NCI-H82 treated with DMSO at 0.1 percent for 48 hours (cell line): ENCODE measurements at regions not wholly inside any gene's neighbourhood (a gene's known extent, or its start where the extent isn't known, plus 50 kb on each side); places are given as distances from the start of the nearest gene placed in this dataset.

Experiments used
- DNase-seq: peaks from one replicate; lab custom pipeline; 2025; ENCODE audit not compliant: unreplicated experiment; lab: John Stamatoyannopoulos, UW

DNA sequence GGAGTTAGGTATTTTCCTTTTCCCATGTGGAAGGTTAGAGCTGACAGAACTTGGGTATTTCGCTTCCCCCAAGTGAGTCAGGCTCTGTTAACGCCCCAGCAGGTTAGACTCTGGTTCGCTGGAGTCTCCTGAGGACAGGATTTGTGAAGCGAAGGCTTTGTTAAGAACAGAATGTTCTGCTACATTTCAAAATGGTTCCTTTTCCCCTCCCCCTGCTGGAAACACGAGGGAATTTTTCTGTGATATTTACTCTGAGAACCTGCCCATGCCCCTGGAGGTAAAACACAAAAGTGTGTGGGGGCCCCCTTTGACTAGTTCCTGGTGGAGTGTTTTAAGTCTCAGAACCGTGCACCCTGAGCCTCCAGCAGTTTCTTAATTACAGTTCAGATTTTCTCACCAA is 731.4 kb upstream of the CITED2 start:
- DNase-seq, result no peak

DNA sequence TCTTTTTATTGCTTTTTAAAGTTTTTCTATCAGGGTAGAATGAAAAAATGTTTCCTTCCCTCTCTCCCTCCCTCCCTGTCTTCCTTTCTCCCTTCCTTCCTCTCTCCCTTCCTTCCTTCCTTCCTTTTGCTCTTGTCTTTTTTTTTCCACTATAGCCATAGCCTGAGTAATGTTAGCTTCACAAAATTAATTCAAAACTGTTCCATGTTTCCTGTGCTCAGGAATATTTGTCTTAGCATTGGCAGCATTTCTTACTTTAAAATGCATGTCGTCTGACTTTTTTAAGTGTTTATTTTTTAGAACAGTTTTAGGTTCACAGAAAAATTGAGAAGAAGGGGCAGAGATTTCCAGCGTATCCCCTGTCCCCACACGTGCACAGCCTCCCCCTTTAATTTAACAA is 730.8 kb upstream of the CITED2 start:
- DNase-seq, result no peak

DNA sequence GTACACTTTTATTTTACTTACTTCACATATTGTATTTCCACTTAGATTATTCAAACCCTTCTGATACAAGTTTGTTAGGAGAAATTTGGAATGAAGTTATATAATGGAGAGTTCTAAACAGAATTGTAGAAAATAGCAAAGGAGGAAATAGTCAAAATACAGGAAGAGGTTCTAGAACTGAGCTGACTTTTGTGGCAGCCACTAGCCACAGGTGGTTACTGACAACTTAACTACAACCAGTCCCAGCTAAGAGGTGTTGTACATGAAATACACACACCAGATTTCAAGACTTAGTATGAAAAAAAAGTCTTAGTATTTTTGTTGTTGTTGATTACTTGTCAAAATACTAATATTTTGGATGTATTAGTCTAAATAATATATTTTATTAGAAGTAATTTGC is 727.4 kb upstream of the CITED2 start:
- DNase-seq, result no peak

DNA sequence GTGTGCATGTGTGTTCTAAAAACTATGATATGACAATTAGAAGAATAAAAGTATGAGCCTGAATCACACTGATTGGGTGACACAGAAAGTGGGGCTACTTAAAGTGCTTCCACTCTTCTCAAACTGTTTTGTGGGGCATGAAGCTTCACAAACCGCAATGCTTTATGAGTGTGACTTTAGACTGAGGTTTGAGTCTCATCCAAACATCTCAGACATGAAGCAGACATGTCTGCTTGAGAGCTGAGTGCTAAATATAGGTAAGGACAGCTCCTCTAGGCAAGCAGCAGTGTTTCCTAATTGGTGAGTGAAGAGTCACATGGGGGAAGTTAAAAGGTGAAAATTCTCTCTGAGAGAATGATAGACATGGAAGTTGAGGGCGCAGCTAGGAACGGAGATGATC is 726.9 kb upstream of the CITED2 start:
- no peak for DNase-seq

DNA sequence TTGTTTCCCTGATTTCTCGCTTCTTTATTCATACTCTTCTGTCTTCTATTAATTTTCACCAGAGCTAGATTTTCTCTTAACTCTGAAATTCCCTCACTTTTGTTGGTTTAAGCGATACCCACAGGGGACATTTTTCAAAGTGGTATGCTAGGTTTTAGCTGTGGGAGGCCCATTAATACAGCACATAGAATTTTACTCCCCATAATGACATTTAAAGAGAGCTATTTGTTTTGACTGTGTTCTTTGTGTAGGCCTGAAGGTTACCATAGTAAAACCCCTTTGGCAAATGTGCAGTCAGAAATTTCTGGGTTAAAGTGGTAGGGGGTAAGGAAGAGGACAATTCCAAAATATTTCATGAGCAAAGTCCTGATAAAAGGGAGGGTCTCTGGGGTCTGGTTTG is 721.1 kb upstream of the CITED2 start:
- DNase-seq, result no peak

DNA sequence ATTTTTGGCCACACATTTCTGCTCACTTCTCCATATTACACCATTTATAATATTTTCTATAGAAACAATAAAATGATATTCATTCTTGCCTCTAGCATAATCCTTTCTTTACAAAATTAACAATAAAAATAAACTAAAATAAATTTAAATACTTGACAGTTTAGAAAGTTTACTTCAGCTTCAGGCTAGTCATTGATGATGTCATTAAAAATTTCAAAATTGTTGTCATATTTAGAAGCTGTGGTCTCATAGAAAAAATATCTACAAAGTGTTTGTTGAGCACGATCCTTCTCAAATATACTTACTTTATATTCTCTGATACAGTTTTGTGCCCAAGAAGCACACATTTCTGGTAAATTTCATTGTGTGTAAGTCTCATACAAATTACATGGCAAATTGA is 717.4 kb upstream of the CITED2 start:
- DNase-seq, result no peak

DNA sequence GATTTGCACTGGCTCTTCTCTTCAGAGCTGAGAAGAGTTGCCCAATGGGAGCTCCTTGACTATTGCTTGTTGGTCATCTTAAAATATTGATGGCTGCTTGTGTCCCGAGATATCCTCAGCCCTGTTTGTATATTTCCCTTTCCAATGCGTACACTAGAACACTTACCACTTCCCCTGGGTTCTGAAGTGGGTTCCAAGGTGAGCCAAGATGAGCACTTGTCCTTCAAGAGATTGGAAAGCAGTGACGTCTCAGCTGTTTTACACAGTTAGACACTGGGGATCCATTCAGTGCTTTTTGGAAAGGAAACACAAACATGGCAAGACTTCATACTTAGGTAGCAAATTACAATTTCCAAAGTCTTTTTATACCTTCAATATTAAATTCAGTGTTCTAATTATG is 716.4 kb upstream of the CITED2 start:
- no peak for DNase-seq

DNA sequence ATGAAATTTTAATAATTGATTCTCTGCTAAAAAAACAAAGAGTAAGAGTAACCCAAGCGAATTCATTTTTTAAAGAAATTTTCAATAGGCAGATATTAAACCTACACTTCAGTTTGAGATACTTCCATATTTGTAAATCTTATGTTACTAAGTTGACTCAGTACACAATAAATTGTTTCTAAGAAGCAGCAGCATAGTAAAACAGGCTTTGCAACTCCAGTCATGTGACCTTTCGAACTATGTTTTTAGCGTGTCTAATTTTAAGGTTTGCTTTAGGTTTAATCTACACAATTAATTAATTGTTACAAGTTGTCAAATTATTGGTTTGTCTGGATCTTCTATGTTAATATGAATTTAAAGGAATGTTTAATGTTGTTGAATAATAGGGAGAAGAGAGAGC is 708.9 kb upstream of the CITED2 start:
- DNase-seq, result no peak

DNA sequence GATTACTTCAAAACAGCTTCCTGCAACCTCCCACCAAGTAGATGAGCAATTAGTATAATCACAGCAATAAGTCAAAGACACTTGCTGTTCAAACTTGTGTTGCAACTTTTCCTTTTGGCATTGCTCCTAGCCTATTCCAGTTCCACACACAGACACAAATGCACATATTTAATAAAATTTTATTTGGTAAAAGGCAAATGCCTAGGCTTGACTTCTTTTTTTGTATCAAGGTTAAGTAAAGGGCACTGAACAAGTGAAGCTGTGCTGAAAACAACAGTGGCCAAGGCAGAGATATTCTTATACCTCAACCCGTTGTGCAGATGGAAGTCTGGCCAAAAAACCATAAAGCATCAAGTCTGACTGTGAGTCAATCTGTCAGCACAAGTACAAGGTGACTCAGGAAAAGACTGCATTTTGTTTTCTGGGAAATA is 708.4 kb upstream of the CITED2 start:
- no peak for DNase-seq

DNA sequence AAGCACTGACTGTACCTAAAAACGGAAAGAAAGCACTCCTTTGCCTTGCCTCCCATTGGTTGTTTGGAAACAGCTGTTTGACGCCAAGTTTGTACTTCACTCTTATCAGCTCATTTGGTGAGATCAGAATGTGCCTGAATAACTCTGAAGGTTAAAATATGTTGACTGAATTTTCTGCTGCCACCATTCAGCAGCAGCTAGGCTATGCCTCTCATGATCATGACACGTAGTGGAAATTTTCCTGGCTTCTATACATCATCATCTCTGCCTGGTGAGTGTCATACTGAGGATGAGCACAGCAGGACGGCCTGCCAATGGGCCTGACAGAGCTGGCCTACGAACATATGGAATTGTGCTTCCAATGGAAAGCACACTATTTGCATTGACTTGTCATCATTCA is 704.9 kb upstream of the CITED2 start:
- DNase-seq, result no peak

DNA sequence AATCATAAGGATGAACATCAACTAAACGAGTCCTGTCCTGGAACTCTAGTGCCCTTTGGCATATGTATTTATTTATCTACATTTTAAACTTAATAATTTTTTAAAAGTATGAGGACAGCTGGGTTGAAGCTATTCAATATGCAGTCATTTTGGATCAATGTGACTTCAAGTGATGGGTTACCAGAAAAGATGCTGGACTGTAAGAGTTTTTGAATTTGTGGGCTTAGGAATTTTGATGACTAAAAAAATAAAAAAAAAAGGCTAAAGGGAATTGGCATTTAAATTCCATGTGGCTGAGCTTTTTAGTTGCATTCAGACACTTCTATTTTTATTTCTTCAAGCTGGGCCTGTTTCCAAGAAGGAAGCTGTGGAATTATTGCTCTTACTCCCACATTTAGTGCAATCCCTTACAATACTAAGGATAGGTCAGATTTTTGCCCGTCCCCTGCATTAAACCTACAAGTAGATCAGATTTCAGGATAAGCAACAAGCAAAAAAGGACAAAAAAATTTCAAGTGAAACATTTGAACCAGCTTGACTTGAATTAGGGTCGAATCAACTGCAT is 704.2 kb upstream of the CITED2 start:
- no peak for DNase-seq

DNA sequence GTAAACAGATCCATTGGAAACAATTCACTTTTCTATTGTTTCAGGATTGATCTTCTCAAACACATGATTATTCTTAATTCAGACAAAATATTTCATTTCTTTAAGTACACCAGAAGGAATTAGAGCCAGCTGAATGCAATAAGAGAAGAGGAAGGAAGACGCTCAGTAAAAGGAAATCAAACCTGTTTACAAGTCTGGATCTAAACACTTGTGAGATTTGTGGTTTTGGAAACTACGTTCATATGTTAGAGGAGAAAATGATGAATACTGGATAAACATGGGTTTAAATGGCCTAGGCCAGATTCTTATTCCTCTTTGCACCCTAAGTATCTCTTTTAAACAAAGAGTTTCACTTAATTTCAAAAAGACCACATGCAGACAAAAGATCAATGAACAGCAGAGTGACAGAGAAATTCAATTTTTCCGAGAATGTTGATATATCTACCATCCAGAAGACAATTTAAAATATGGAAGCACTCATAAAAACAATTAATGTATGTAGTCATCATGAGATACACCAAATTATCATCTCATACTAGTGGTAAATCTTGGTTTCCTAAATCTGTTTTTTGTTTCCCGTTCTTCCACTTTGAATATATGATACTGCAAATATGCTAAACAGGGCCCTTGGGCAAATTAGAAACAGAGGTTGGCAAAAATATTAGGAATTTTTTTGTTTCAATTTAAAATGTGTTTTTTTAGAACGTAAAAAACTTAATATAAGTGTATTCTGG is 703.5 kb upstream of the CITED2 start:
- DNase-seq, result no peak

DNA sequence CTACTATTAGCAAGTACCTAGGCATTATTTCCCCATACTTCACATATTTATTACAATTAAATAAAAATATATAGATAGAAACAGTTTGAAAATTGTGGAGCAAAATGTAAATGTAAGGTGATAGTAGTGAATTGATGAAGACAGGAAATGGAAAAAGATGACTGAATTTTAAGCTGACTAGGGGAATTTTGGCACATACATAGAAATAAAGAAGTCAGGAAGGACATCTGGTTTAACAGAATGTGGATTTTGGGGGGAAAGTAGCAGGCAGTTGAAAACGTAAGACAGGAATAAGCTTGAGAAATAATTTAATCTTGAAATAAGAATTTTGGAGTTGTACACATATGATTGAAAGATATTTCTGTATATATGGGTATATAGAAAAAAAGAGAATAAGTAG is 701.7 kb upstream of the CITED2 start:
- no peak for DNase-seq

DNA sequence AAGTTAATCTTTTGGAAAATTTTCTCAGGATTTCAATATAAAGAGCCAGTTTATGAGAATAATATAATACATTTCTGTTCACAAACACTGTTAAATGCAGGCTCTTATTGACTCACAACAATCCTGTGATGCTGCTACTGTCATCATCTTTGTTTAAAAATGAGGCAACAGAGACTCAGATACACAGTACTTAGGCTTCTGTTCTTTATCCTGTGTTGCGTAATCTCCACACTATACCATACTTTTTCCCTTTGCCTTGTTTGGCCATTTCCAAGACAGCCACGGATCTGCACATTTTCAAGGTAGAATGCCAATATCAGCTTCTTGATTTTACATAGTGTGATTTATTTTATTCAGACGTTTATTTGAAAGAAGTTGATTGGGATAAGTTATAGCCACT is 699.0 kb upstream of the CITED2 start:
- DNase-seq, result no peak

DNA sequence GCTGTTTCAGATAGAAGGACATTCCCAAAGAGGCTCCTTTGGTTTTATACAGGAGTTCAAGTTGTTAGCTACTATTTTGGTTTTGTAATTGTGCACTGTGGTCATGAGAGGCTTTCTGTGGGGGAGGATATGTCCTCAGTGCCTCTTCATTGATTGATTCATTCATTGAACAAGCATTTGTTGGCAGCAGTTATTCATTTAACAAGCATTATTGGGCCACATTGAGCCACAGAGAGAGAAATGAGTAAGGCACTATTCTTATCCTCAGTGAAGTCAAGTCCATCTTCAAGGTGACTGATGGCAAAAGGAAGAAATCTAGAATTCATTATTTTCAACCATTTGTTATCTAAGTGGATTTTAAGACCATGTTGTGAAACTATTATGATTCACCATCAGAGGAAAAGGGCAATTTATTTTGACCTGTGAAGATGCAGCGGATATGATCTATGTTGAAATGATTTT is 697.2 kb upstream of the CITED2 start:
- no peak for DNase-seq

DNA sequence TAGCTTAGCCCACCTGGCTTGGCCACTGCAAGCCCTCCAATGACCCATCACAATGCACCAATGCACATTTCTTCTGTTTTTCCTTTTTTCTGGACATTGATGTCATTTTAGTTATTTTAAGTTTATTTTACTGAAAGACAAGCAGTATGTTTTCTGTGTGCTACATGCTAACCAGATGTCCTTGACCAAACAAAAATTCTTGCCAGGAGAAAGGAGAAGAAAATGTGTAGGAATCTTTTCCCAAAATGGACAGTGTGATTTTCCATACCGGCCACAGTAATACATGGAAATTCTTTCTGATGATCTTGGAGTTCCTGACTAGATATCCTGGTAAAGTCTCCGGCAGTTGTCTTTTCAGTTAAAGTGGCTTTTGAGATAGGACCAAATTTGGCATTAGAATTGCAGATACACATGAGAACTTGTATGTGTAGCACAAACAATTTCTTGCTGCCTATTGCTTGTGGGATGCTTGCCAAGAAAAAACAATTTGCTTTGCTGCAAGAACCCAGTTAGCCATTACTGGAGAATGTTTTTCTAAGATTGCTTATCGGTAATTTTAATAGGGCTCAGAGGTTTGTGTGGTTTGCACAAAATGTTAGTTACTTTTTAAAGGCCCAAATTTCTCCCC is 696.5 kb upstream of the CITED2 start:
- no peak for DNase-seq

DNA sequence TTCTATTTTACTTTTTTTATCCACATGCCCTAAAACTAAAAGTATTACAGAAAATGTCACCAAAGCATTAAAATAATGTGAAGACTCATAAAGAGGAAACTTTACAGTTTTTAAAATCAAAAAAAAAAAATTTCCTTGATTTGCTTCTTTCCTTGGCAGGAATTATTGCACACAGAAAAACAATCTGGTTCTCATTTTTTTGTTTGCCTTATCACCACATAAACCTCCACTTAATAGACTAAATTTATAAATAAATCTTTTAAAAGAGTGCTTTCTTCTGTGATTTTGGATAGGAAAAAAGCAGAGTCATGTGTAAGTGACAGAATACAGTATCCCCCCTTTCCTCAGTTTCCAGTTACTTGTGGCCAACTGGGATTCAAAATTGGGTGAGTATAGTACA is 695.1 kb upstream of the CITED2 start:
- DNase-seq, result no peak

DNA sequence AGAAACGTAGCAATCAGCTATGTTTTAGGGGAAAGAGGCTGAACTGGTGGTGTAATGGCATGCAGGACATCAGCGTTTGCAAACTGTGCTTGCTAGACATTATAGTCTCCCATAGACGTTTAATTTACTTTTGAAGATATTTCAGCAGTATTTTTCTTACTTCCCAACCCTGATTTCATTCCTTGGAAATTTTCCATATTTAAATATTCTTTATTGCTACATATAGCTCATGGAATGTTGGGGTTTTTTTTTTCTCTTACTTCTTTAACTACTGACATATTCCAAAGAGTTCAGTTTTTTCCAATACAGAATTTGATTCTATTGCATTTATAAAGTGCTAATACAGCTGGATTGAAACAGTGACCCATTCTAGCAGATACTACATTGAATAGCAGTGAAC is 694.4 kb upstream of the CITED2 start:
- DNase-seq, result no peak

DNA sequence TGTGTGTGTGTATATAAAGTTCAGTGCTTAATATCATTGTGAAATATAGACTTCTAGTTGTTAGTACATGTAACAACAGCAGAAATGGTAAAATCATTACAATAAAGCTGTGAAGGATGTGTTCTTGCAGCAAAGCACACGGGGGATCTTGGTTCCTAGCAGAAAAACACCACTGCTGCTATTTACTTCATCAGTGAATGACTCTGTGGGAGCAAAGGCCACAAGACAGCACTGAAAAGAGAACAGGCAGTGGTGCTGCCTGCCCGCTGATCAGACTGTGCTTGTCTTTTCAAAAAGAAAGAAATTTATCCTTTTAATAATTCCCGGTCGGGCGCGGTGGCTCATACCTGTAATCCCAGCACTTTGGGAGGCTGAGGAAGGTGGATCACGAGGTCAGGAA is 689.9 kb upstream of the CITED2 start:
- DNase-seq, result no peak

DNA sequence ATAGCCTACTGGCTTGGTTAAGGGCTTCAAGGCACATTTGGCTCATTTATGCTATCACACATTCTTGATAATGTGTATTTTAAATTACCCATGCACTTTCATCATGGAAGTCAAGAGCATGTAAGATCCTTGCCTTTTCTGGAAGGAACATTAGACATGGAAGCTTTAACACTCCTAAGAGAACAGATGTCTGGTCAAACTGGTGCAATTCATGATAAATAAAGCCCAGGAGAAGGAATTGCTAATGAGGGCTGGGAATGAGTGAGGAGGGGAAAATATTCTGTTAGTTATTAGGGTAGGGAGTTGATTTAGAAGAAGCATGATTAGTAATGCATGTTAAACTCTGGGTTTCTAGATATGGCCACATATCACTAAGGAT is 688.6 kb upstream of the CITED2 start:
- DNase-seq, result no peak

DNA sequence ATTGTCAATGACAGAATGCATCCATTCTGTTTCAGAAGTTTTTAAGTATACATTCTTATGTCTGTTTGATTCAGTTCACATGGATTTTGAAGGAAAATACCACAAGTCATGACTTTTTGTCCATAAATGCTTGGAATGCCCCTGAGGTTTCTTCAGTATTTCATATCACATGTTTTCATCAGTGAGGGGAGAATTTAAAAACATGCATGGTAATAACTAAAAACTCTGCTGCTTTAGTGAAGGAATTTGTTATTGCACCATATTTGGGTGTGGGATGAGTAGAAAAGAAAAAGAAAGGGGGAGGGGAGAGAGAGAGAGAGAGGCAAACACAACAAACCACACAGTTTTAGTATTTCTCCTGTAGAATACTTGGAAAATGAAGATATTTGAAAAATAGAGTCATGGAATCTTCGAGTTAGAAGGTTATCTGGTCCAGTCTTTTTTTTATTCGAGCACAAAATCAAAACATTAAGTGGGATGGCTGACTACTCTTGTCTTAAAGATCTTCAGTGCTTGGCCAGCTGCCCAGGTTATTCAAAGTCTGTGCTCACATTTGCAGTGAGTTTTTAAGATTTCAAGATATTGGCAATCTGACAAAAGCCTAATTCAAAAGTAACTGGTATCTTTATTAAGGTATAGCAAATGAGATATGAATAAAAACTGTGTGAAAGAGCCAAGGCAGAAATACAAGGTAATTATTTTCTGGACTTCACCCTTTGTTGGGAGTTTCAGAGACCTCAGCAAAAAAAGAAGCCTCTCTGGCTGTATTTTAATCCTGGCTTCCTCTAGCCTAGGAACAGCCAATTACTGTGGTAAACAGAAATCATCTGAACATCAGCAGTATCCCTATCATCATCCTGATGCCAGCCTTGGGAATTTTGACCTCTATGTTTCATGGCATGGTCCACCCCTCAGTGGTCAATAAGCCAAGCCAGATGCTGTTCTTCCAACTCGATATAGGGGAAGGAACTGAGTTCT is 687.9 kb upstream of the CITED2 start:
- DNase-seq, result no peak
